Transverse colon (tissue), 4 donors: ENCODE measurements at regions not wholly inside any gene's neighbourhood (a gene's known extent, or its start where the extent isn't known, plus 50 kb on each side); places are given as distances from the start of the nearest gene placed in this dataset.

Source experiments
- EP300 ChIP-seq: sonication (generic); formaldehyde crosslinking; IDR thresholded peaks from one replicate; pipeline ENCODE4 v1.6.1; 2017; ENCODE audit warnings: antibody characterized with exemption, low read depth
- POLR2A ChIP-seq: fragments of 450-650 bp; IDR thresholded peaks from one replicate; pipeline ENCODE4 v1.6.1; 2016; ENCODE audit warnings: antibody characterized with exemption, mild to moderate bottlenecking, moderate library complexity
- POLR2AphosphoS5 ChIP-seq, 3 donors: sonication (generic); formaldehyde crosslinking; IDR thresholded peaks; one replicate each; pipeline ENCODE4 v1.6.1; 2016; ENCODE audit warnings: antibody characterized with exemption in 3 of 3
- TF ChIP-seq, protein P1 (sequence below), 5 experiments: fragments of 200-600 bp in 3 of 5; fragments of 450-650 bp in 2 of 5; sonication (generic) in 3 of 5; IDR thresholded peaks; 1 replicate in 2 of 5; 2 replicates in 3 of 5; pipeline ENCODE4 v1.5.1; 2016 to 2017; ENCODE audit warnings: antibody characterized with exemption in 5 of 5, inconsistent platforms in 3 of 5, mild to moderate bottlenecking in 2 of 5, moderate library complexity in 1 of 5

DNA sequence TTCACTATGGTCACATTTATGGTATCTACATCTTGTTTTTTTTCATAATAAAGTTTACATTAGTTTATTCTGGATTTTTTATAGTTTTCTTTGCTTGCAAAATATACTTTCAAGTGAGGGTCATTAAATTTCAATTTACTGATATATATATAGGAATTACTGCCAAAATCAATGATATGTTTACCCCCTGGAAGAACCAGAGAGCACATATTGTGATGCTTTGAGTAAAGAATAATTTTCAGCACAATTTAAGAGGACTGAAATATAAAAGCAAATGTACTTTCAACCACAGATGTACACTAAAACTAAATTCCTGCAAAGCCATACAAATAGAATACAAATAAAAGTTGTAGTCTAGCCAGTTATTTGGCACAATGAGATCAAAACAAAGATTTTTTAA, 242.2 kb upstream of the PCDH18 start:
- no peak for TF ChIP-seq POLR2A
- TF ChIP-seq, protein P1, sequence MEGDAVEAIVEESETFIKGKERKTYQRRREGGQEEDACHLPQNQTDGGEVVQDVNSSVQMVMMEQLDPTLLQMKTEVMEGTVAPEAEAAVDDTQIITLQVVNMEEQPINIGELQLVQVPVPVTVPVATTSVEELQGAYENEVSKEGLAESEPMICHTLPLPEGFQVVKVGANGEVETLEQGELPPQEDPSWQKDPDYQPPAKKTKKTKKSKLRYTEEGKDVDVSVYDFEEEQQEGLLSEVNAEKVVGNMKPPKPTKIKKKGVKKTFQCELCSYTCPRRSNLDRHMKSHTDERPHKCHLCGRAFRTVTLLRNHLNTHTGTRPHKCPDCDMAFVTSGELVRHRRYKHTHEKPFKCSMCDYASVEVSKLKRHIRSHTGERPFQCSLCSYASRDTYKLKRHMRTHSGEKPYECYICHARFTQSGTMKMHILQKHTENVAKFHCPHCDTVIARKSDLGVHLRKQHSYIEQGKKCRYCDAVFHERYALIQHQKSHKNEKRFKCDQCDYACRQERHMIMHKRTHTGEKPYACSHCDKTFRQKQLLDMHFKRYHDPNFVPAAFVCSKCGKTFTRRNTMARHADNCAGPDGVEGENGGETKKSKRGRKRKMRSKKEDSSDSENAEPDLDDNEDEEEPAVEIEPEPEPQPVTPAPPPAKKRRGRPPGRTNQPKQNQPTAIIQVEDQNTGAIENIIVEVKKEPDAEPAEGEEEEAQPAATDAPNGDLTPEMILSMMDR (IDR thresholded peaks at IDR 0.05), result no peak
- TF ChIP-seq POLR2AphosphoS5 (IDR thresholded peaks at IDR 0.05), result no peak
- no peak for TF ChIP-seq EP300
